ENCODE measurements at regions not wholly inside any gene's neighbourhood (a gene's known extent, or its start where the extent isn't known, plus 50 kb on each side); places are given as distances from the start of the nearest gene placed in this dataset.

DNA sequence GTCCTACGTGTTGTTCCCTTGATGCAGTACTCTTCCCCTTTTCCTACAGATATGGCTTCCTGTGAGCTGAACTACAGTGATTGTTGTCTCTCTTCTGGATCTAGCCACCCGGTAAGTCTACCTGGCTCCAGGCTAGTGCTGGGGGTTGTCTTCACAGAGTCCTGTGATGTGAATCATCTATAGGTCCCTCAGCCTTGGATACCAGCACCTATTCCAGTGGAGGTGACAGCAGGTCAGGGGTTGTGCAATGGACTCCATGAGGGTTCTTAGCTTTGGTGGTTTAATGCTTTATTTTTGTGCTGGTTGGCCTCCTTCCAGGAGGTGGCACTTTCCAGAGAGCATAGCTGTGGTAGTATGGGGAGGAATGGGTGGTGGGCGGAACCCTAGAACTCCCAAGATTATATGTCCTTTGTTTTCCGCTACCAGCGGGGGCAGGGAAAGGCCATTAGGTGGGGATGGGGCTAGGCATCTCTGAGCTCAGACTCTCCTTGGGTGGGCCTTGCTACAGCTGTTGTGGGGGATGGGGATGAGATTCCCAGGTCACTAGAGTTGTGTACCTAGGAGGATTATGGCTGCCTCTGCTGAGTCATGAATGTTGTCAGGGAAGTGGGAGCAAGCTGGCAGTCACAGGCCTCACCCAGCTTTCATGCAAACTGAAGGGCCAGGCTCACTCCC lies 121.4 kb upstream of the ANKRD50 start:
- TF ChIP-seq CTCF (IDR thresholded peaks at IDR 0.05) (no peak), POLR2A (IDR thresholded peaks at IDR 0.05) (no peak), EP300 (IDR thresholded peaks at IDR 0.05) (no peak)
